Mesenchymal stem cell (in vitro differentiated cells and primary cell): ENCODE measurements at regions not wholly inside any gene's neighbourhood (a gene's known extent, or its start where the extent isn't known, plus 50 kb on each side); places are given as distances from the start of the nearest gene placed in this dataset.

ENCODE experiments used
- DNase-seq: peaks from one replicate; pipeline ENCODE4 v3.0.0-alpha.2; 2013
- H2AFZ ChIP-seq: one replicate; pipeline ENCODE4 v1.6.1; 2013; ENCODE audit warnings: low read depth, mild to moderate bottlenecking, control low read depth, inconsistent platforms, low read length, moderate library complexity
- H2AK5ac ChIP-seq: 2 replicates; pipeline ENCODE4 v1.6.1; 2013; ENCODE audit warnings: low read length, moderate library complexity, mild to moderate bottlenecking, inconsistent platforms; ENCODE audit not compliant: severe bottlenecking
- H2BK120ac ChIP-seq: one replicate; pipeline ENCODE4 v1.6.1; 2013; ENCODE audit warnings: low read depth, mild to moderate bottlenecking, inconsistent platforms, low read length, moderate library complexity
- H2BK12ac ChIP-seq, 2 experiments: one replicate each; pipeline ENCODE4 v1.6.1; 2013; ENCODE audit warnings: inconsistent platforms in 2 of 2, low read length in 2 of 2, mild to moderate bottlenecking in 2 of 2, moderate library complexity in 2 of 2, control low read depth in 1 of 2
- H2BK15ac ChIP-seq: one replicate; pipeline ENCODE4 v1.6.1; 2013; ENCODE audit warnings: mild to moderate bottlenecking, low read depth, inconsistent platforms; ENCODE audit not compliant: poor library complexity, severe bottlenecking
- H2BK5ac ChIP-seq: 2 replicates; pipeline ENCODE4 v1.6.1; 2013; ENCODE audit warnings: low read depth, mild to moderate bottlenecking, low read length, control low read depth, inconsistent platforms; ENCODE audit not compliant: poor library complexity, severe bottlenecking
- H3K14ac ChIP-seq, 2 experiments: one replicate each; pipeline ENCODE4 v1.6.1; 2013; ENCODE audit warnings: inconsistent platforms in 2 of 2, low read length in 2 of 2, control low read depth in 1 of 2, mild to moderate bottlenecking in 1 of 2, moderate library complexity in 1 of 2
- H3K18ac ChIP-seq, 2 experiments: one replicate each; pipeline ENCODE4 v1.6.1; 2013; ENCODE audit warnings: inconsistent platforms in 2 of 2, low read length in 2 of 2, control low read depth in 1 of 2, low read depth in 1 of 2, mild to moderate bottlenecking in 1 of 2
- H3K23ac ChIP-seq, 2 experiments: one replicate each; pipeline ENCODE4 v1.6.1; 2013; ENCODE audit warnings: inconsistent platforms in 2 of 2, low read length in 2 of 2, mild to moderate bottlenecking in 2 of 2, moderate library complexity in 2 of 2, control low read depth in 1 of 2
- H3K27ac ChIP-seq: 2 replicates; pipeline ENCODE4 v1.5.1; 2013; ENCODE audit warnings: mild to moderate bottlenecking, moderate library complexity, low read length, control low read depth, inconsistent platforms; ENCODE audit not compliant: poor library complexity, severe bottlenecking
- H3K27me3 ChIP-seq, 2 experiments: 2 replicates each; pipeline versions ENCODE4 v1.6.1 to v1.7.0; 2013; ENCODE audit warnings: low read length in 2 of 2, mild to moderate bottlenecking in 2 of 2, moderate library complexity in 2 of 2, control low read depth in 1 of 2, inconsistent platforms in 1 of 2; ENCODE audit not compliant: control insufficient read depth in 1 of 2, insufficient read depth in 1 of 2
- H3K36me3 ChIP-seq, 2 experiments: 2 replicates each; pipeline versions ENCODE4 v1.6.1 to v1.7.0; 2013; ENCODE audit warnings: low read length in 2 of 2, control low read depth in 1 of 2, inconsistent platforms in 1 of 2, low read depth in 1 of 2, mild to moderate bottlenecking in 1 of 2; ENCODE audit not compliant: insufficient read depth in 2 of 2, control insufficient read depth in 1 of 2
- H3K4ac ChIP-seq, 2 experiments: one replicate each; pipeline ENCODE4 v1.6.1; 2013; ENCODE audit warnings: inconsistent platforms in 2 of 2, low read length in 2 of 2, mild to moderate bottlenecking in 2 of 2, moderate library complexity in 2 of 2, control low read depth in 1 of 2, low read depth in 1 of 2
- H3K4me1 ChIP-seq: 2 replicates; pipeline ENCODE4 v1.6.1; 2013; ENCODE audit warnings: low read depth, low read length, control low read depth; ENCODE audit not compliant: control insufficient read depth, insufficient read depth
- H3K4me2 ChIP-seq: 2 replicates; pipeline ENCODE4 v1.6.1; 2013; ENCODE audit warnings: low read length, mild to moderate bottlenecking, inconsistent platforms; ENCODE audit not compliant: poor library complexity, severe bottlenecking
- H3K4me3 ChIP-seq, 2 experiments: 2 replicates each; pipeline versions ENCODE4 v1.5.1 to v1.7.0; 2013; ENCODE audit warnings: low read length in 2 of 2, mild to moderate bottlenecking in 2 of 2, control low read depth in 1 of 2, low read depth in 1 of 2; ENCODE audit not compliant: insufficient read depth in 1 of 2
- H3K79me1 ChIP-seq: replicated peaks from 2 replicates; pipeline ENCODE4 v1.6.1; 2013; ENCODE audit warnings: mild to moderate bottlenecking, control low read depth, low read length, inconsistent platforms; ENCODE audit not compliant: poor library complexity, severe bottlenecking
- H3K9ac ChIP-seq: 2 replicates; pipeline ENCODE4 v1.7.0; 2013; ENCODE audit warnings: mild to moderate bottlenecking, low read length, moderate library complexity
- H3K9me3 ChIP-seq: 2 replicates; pipeline ENCODE4 v1.7.0; 2013; ENCODE audit warnings: mild to moderate bottlenecking, low read length; ENCODE audit not compliant: control insufficient read depth
- H4K8ac ChIP-seq: one replicate; pipeline ENCODE4 v1.6.1; 2013; ENCODE audit warnings: inconsistent platforms, mild to moderate bottlenecking, low read length, moderate library complexity
- H4K91ac ChIP-seq: one replicate; pipeline ENCODE4 v1.6.1; 2013; ENCODE audit warnings: mild to moderate bottlenecking, low read length, inconsistent platforms
- WGBS: methylation state at CpG from one replicate; pipeline ENCODE4 v1.1.7; 2013; ENCODE audit warnings: mixed read lengths; 5-methylcytosine and 5-hydroxymethylcytosine counted together

DNA sequence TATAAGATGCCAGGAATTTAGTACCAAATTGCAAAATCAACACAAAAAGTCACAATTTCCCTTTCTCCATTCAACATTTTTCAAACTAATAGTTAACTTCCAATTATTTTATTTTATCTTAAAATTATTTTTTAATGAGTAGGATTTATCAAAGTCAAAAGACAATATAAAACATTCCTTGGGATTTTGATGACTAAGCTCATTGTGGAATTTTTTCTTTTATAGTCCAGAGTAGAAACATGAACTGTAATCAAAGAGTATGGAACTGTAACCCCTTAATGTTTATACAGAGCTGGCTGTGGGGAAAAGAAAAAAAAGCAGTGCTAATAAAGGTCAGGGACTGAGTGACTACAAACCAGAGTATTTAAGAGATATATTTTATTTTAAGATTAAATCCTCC, 368.6 kb upstream of the CPXCR1 start:
- peaks cover 8% of the 10 kb centered on the region for H3K9me3 ChIP-seq
- H3K27me3 ChIP-seq, result no peaks in the 10 kb centered on the region
- no peak overlapping the region for H2BK120ac ChIP-seq
- no peaks in the 10 kb centered on the region for H3K4me1 ChIP-seq
- H2AFZ ChIP-seq, result no peak overlapping the region
- no peak overlapping the region for H3K4me2 ChIP-seq
- H2AK5ac ChIP-seq, result no peak overlapping the region
- no peak overlapping the region for H2BK5ac ChIP-seq
- no peak overlapping the region for H3K14ac ChIP-seq
- H3K23ac ChIP-seq, result no peak overlapping the region
- H3K4ac ChIP-seq, result no peak overlapping the region
- no peak overlapping the region for H3K9ac ChIP-seq
- H2BK12ac ChIP-seq, result no peak overlapping the region
- H4K8ac ChIP-seq, result no peak overlapping the region
- no peaks in the 10 kb centered on the region for H3K36me3 ChIP-seq
- H4K91ac ChIP-seq, result no peak overlapping the region
- H3K4me3 ChIP-seq, result no peak overlapping the region
- H3K18ac ChIP-seq, result no peak overlapping the region
- DNase-seq, result no peak
- no peaks in the 10 kb centered on the region for H3K79me1 ChIP-seq
- H3K27ac ChIP-seq, result no peak overlapping the region
- H2BK15ac ChIP-seq, result no peak overlapping the region

DNA sequence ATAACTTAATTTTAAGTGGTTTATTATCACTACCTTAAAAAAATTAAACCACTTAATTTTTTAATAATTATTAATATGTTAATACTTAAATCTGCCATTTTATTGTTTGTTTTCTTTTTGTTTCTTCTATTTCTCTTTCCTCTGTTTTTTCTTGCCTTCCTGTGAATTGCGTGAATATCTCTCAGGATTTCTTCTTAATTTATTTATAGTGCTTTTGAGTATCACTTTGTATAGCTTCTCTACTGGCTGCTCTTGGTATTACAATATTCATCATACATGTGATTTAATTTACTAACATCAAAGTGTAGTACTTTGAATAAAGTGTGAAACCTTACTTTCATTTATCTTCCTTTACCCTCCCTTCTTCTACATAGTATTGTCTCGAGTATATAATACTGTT, 349.5 kb upstream of the CPXCR1 start:
- Histone ChIP-seq H3K27ac (no peak overlapping the region), H3K36me3 (no peaks in the 10 kb centered on the region), H3K14ac (no peak overlapping the region), H2AK5ac (no peak overlapping the region), H3K27me3 (no peaks in the 10 kb centered on the region), H3K23ac (no peak overlapping the region), H3K4me2 (no peak overlapping the region), H3K4me3 (no peak overlapping the region), H2BK15ac (no peak overlapping the region), H3K9me3 (no peaks in the 10 kb centered on the region), H4K8ac (no peak overlapping the region), H4K91ac (no peak overlapping the region), H2BK120ac (no peak overlapping the region), H2BK12ac (no peak overlapping the region), H3K9ac (no peak overlapping the region), H3K4ac (no peak overlapping the region), H3K4me1 (no peaks in the 10 kb centered on the region), H3K79me1 (no peaks in the 10 kb centered on the region), H3K18ac (no peak overlapping the region), H2AFZ (no peak overlapping the region), H2BK5ac (no peak overlapping the region)
- no CpG with 5 or more reads among the region's 2 CpGs for WGBS
- DNase-seq, result no peak

- H2BK120ac ChIP-seq, result no peak overlapping the region
- no peaks in the 10 kb centered on the region for H3K4me1 ChIP-seq
- H3K79me1 ChIP-seq, result no peaks in the 10 kb centered on the region
- H4K91ac ChIP-seq, result no peak overlapping the region
- no peak overlapping the region for H3K14ac ChIP-seq
- no peaks in the 10 kb centered on the region for H3K36me3 ChIP-seq
- H3K4me2 ChIP-seq, result no peak overlapping the region
- H2BK15ac ChIP-seq, result no peak overlapping the region
- H4K8ac ChIP-seq, result no peak overlapping the region
- no peaks in the 10 kb centered on the region for H3K27me3 ChIP-seq
- H3K9ac ChIP-seq, result no peak overlapping the region
- H3K18ac ChIP-seq, result no peak overlapping the region
- H2AK5ac ChIP-seq, result no peak overlapping the region
- H3K4me3 ChIP-seq, result no peak overlapping the region
- no peak overlapping the region for H3K4ac ChIP-seq
- peaks cover 3% of the 10 kb centered on the region for H3K9me3 ChIP-seq
- WGBS, result 95% methylated on average over 4 of the region's 5 CpGs
- no peak overlapping the region for H2AFZ ChIP-seq
- no peak overlapping the region for H3K27ac ChIP-seq
- H2BK12ac ChIP-seq, result no peak overlapping the region
- DNase-seq, result no peak
- no peak overlapping the region for H2BK5ac ChIP-seq
- no peak overlapping the region for H3K23ac ChIP-seq
Measured at GRCh38 chrX:88416002-88416401, 331.0 kb upstream of the CPXCR1 start.

GRCh38 chrX:88416965-88417364, 330.1 kb upstream of the CPXCR1 start:
- no peak overlapping the region for H3K4me2 ChIP-seq
- WGBS, result 100% methylated on average over 1 of the region's 4 CpGs
- no peak overlapping the region for H3K4me3 ChIP-seq
- no peak overlapping the region for H3K27ac ChIP-seq
- no peak overlapping the region for H3K14ac ChIP-seq
- DNase-seq, result no peak
- H2AK5ac ChIP-seq, result no peak overlapping the region
- no peak overlapping the region for H4K91ac ChIP-seq
- peaks cover 3% of the 10 kb centered on the region for H3K9me3 ChIP-seq
- no peak overlapping the region for H2BK12ac ChIP-seq
- no peaks in the 10 kb centered on the region for H3K4me1 ChIP-seq
- H3K4ac ChIP-seq, result no peak overlapping the region
- no peak overlapping the region for H2AFZ ChIP-seq
- H3K79me1 ChIP-seq, result no peaks in the 10 kb centered on the region
- H3K9ac ChIP-seq, result no peak overlapping the region
- no peak overlapping the region for H3K23ac ChIP-seq
- H2BK15ac ChIP-seq, result no peak overlapping the region
- no peak overlapping the region for H2BK5ac ChIP-seq
- no peaks in the 10 kb centered on the region for H3K27me3 ChIP-seq
- no peaks in the 10 kb centered on the region for H3K36me3 ChIP-seq
- no peak overlapping the region for H4K8ac ChIP-seq
- H3K18ac ChIP-seq, result no peak overlapping the region
- H2BK120ac ChIP-seq, result no peak overlapping the region
